Heart right ventricle (tissue), 16 donors: ENCODE measurements at regions not wholly inside any gene's neighbourhood (a gene's known extent, or its start where the extent isn't known, plus 50 kb on each side); places are given as distances from the start of the nearest gene placed in this dataset.

Experiments used
- ATAC-seq, 8 donors: fragments of 200-7000 bp; cut with Tn5 transposase; one replicate each; pipeline ENCODE4 v1.9.1; 2020; ENCODE audit warnings: mild to moderate bottlenecking in 8 of 8, moderate library complexity in 8 of 8, moderate number of reproducible peaks in 1 of 8
- DNase-seq, 2 donors: peaks; one replicate each; pipeline ENCODE4 v3.0.0-alpha.2; 2020
- H3K27ac ChIP-seq, 10 donors: fragments of 200-600 bp; sonication (generic) in 2 of 10; one replicate each; pipeline versions ENCODE4 v1.5.0 to v1.8.0; 2020 to 2022; ENCODE audit warnings: mild to moderate bottlenecking in 3 of 10
- H3K27me3 ChIP-seq, 7 donors: fragments of 200-600 bp; one replicate each; pipeline ENCODE4 v1.8.0; 2021 to 2022; ENCODE audit warnings: mild to moderate bottlenecking in 2 of 7
- H3K36me3 ChIP-seq, 9 donors: fragments of 200-600 bp; sonication (generic) in 1 of 9; one replicate each; pipeline versions ENCODE4 v1.5.0 to v1.8.0; 2020 to 2022; ENCODE audit warnings: mild to moderate bottlenecking in 2 of 9
- H3K4me1 ChIP-seq, 9 donors: fragments of 200-600 bp; sonication (generic) in 1 of 9; one replicate each; pipeline versions ENCODE4 v1.5.0 to v1.8.0; 2020 to 2022; ENCODE audit warnings: mild to moderate bottlenecking in 4 of 9
- H3K4me3 ChIP-seq, 10 donors: fragments of 200-600 bp; sonication (generic) in 2 of 10; one replicate each; pipeline versions ENCODE4 v1.5.0 to v1.8.0; 2020 to 2022; ENCODE audit warnings: mild to moderate bottlenecking in 7 of 10, moderate library complexity in 2 of 10
- H3K9me3 ChIP-seq, 11 donors: fragments of 200-600 bp in 10 of 11; sonication (generic) in 2 of 11; one replicate each; pipeline versions ENCODE4 v1.5.0 to v1.8.0; 2013 to 2022; ENCODE audit warnings: mild to moderate bottlenecking in 2 of 11, control low read depth in 1 of 11, moderate library complexity in 1 of 11
- WGBS, 2 donors: extraction: QIAGEN DNeasy Blood & Tissue Kit; methylation state at CpG; one replicate each; pipeline ENCODE4 v1.1.7; 2013; ENCODE audit warnings: inconsistent platforms in 1 of 2; 5-methylcytosine and 5-hydroxymethylcytosine counted together
- intact Hi-C, 10 donors: fragments of 100-400 bp; cut with DNase I; formaldehyde crosslinking; loops; one replicate each; pipeline versions ENCODE4 v1.11.1 to v1.14.2; 2022
- TF ChIP-seq, protein P1 (sequence below), 9 donors: fragments of 200-600 bp; sonication (generic) in 2 of 9; IDR thresholded peaks; one replicate each; pipeline versions ENCODE4 v1.5.0 to v1.8.0; 2021 to 2022; ENCODE audit warnings: antibody characterized with exemption in 9 of 9, mild to moderate bottlenecking in 5 of 9, moderate library complexity in 1 of 9
- donor health status: Arrhythmogenic right ventricular cardiomyopathy.
- donor health status: ischemic (EF 13 %, LVEDD 7.1; RV severe dilation, severe dysfunction).
- donor health status: healthy with polysubstance abuse.
- donor health status: DM: no; HTN: yes; CAD: no.
- donor health status: DM: no; HTN: no; CAD: no.
- donor health status: ischemic (EF 25% LVEDD 6.9; RV normal size, moderate dysfunction).
- donor health status: ischemic (EF 25% LVEDD 5.7; RV mildly dilated, moderate dysfunction).
- donor health status: healthy.
- donor health status: DM: yes; HTN: yes; CAD: no.
- donor health status: Ischemic cardiomyopathy.
- donor health status: ischemic (EF 35%, LVEDD 5.7; RV mildly dilated, moderate dysfunction).
- donor health status: nonischemic (EF 11% LVEDD 7.7; RV severe dilation, severe dysfunction).
- donor health status: DM: yes; HTN: yes; CAD: no.
- donor health status: PGD.
- donor health status: ischemic (EF 29% LVEDD 5.4; RV normal size, mild dysfunction).
- donor health status: nonischemic (EF 23%, LVEDD 6.1; RV moderate dilation, normal function).

DNA sequence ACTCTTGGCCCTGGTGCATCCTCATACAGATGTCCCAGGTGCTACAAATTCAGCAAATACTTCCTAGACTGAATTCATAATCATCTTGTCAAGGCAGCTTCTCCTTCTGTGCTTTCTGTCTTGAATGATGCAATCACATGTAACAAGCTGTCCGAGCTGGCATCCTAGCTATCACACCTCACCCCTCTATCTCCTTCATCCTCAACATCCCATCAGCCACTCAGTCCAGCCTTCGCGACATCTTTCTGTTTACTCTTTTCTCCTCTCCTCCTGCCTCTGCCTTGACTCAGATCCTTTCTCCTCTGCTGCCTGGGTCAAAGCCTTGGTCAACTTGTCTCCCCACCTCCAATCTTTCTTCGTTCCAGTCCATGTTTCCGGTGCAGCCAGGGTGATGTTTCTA is 240.4 kb upstream of the CELF2 start:
- 95 to 97% methylated on average over 5 of the region's 5 CpGs for WGBS, 2 donors
- DNase-seq: no peak
- intact Hi-C loops: no loop called here

GRCh38 chr10:10777723-10778122 is 239.9 kb upstream of the CELF2 start:
- H3K9me3 ChIP-seq: no peaks in the 10 kb centered on the region
- no peak for DNase-seq
- H3K27ac ChIP-seq: no peak overlapping the region
- TF ChIP-seq, protein P1, sequence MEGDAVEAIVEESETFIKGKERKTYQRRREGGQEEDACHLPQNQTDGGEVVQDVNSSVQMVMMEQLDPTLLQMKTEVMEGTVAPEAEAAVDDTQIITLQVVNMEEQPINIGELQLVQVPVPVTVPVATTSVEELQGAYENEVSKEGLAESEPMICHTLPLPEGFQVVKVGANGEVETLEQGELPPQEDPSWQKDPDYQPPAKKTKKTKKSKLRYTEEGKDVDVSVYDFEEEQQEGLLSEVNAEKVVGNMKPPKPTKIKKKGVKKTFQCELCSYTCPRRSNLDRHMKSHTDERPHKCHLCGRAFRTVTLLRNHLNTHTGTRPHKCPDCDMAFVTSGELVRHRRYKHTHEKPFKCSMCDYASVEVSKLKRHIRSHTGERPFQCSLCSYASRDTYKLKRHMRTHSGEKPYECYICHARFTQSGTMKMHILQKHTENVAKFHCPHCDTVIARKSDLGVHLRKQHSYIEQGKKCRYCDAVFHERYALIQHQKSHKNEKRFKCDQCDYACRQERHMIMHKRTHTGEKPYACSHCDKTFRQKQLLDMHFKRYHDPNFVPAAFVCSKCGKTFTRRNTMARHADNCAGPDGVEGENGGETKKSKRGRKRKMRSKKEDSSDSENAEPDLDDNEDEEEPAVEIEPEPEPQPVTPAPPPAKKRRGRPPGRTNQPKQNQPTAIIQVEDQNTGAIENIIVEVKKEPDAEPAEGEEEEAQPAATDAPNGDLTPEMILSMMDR (IDR thresholded peaks at IDR 0.05): no peak
- 87 to 93% methylated on average over 5 of the region's 5 CpGs for WGBS, 2 donors
- no peak overlapping the region for H3K4me3 ChIP-seq
- no peak for ATAC-seq
- intact Hi-C loops: no loop called here
- no peaks in the 10 kb centered on the region for H3K27me3 ChIP-seq
- H3K36me3 ChIP-seq: no peaks in the 10 kb centered on the region
- no peaks in the 10 kb centered on the region for H3K4me1 ChIP-seq

More for the DNA sequence above, 240.4 kb upstream of the CELF2 start:
- no peak overlapping the region for H3K4me3 ChIP-seq
- no peak overlapping the region for H3K27ac ChIP-seq
- no peak for ATAC-seq
- no peaks in the 10 kb centered on the region for H3K36me3 ChIP-seq
- H3K4me1 ChIP-seq: no peaks in the 10 kb centered on the region
- no peaks in the 10 kb centered on the region for H3K9me3 ChIP-seq
- TF ChIP-seq, protein P1 (IDR thresholded peaks at IDR 0.05): no peak
- H3K27me3 ChIP-seq: no peaks in the 10 kb centered on the region

DNA sequence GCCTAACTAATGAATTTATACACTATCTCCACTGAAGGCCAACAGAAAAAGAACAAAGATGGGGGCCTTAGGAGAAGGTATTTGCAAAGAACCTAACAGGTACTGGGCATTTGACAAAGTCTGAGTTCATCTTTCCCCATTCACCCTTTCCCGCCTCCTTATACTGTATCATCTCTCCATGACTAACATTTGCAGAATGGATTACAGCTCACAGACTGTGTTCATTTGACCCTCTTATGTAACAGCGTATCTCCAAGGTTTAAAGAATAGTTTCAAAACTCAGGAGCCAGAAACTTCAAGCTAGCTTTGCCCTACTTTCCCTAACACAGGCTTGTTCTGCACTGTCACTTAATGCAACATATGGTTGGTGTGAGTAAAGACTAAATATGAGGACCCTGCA is 238.7 kb upstream of the CELF2 start:
- 87 to 94% methylated on average over 2 of the region's 2 CpGs for WGBS, 2 donors
- TF ChIP-seq, protein P1 (IDR thresholded peaks at IDR 0.05): no peak
- Histone ChIP-seq H3K27ac (no peak overlapping the region), H3K4me1 (no peaks in the 10 kb centered on the region), H3K36me3 (no peaks in the 10 kb centered on the region), H3K27me3 (no peaks in the 10 kb centered on the region), H3K4me3 (no peak overlapping the region), H3K9me3 (peaks cover 0 to 1% (median 0%) of the 10 kb centered on the region in 11 donors)
- intact Hi-C loops: no loop called here
- no peak for DNase-seq
- ATAC-seq: peak in 2 of 8 donors; percentile 38 to 67

DNA sequence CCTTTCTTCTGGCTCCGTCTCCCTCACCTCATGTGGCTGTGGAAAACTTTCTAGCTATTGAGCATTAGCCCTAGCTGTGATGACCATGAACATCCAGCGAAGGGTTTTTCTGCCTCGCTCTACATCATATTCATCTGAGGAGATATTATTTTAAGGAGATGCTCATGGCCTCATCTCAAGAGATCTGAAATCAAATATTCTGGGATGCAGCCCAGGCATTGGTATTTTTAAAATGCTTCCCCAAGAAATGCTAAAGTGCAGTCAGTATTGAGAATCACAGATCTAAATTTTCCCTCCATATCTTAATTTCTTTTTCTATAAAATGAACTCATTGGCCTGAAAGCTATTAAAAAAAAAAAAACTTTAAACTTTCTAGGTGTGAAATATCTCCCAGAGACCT is 238.2 kb upstream of the CELF2 start:
- DNase-seq (no peak), ATAC-seq (no peak)
- Histone ChIP-seq H3K4me1 (no peaks in the 10 kb centered on the region), H3K36me3 (no peaks in the 10 kb centered on the region), H3K27ac (no peak overlapping the region), H3K9me3 (peaks cover 0 to 6% (median 0%) of the 10 kb centered on the region in 11 donors), H3K4me3 (no peak overlapping the region), H3K27me3 (no peaks in the 10 kb centered on the region)
- WGBS, 2 donors: 94 to 97% methylated on average over 3 of the region's 3 CpGs
- TF ChIP-seq, protein P1 (IDR thresholded peaks at IDR 0.05): no peak
- intact Hi-C loops: no loop called here
